SW 1271 (cell line): ENCODE measurements at regions not wholly inside any gene's neighbourhood (a gene's known extent, or its start where the extent isn't known, plus 50 kb on each side); places are given as distances from the start of the nearest gene placed in this dataset.
A peak's percentile ranks its signal among the peaks of the same experiment; 100 is the strongest.
"Not testable (repeated sequence)": the region's sequence is repeated elsewhere in the genome, so short reads cannot be mapped to it uniquely, and the experiment has no call there.

Experiments
- DNase-seq, 2 experiments: peaks; one replicate each; lab custom pipeline; 2025; lab: John Stamatoyannopoulos, UW

- DNase-seq, result peak; percentile 95 to 99
Measured at GRCh38 chr2:181790716-181791649, 100.5 kb upstream of the ITPRID2 start.

- no peak for DNase-seq
Measured at GRCh38 chr2:181792906-181793305, 98.6 kb upstream of the ITPRID2 start.

GRCh38 chr2:181798022-181798421, 93.5 kb upstream of the ITPRID2 start:
- no peak for DNase-seq

GRCh38 chr2:181802300-181802699, 89.2 kb upstream of the ITPRID2 start:
- DNase-seq, result not testable (repeated sequence)

GRCh38 chr2:181803903-181804799, 87.4 kb upstream of the ITPRID2 start:
- DNase-seq, result not testable (repeated sequence)

GRCh38 chr2:181805228-181806038, 86.1 kb upstream of the ITPRID2 start:
- no peak for DNase-seq

- DNase-seq, result no peak
Measured at GRCh38 chr2:181806039-181806392, 85.5 kb upstream of the ITPRID2 start.

GRCh38 chr2:181807526-181807925, 84.0 kb upstream of the ITPRID2 start:
- no peak for DNase-seq

GRCh38 chr2:181810823-181811695, 80.5 kb upstream of the ITPRID2 start:
- peak; percentile 85 to 98 for DNase-seq

GRCh38 chr2:181812106-181812743, 79.3 kb upstream of the ITPRID2 start:
- DNase-seq, result peak in 1 of 2 experiments; percentile 65

- DNase-seq, result no peak
Measured at GRCh38 chr2:181814057-181814491, 77.5 kb upstream of the ITPRID2 start.

GRCh38 chr2:181817509-181817908, 74.0 kb upstream of the ITPRID2 start:
- DNase-seq, result no peak

- no peak for DNase-seq
Measured at GRCh38 chr2:181818058-181818680, 73.4 kb upstream of the ITPRID2 start.

GRCh38 chr2:181818840-181819239, 72.7 kb upstream of the ITPRID2 start:
- no peak for DNase-seq

- DNase-seq, result no peak
Measured at GRCh38 chr2:181821049-181821448, 70.5 kb upstream of the ITPRID2 start.

- DNase-seq, result no peak
Measured at GRCh38 chr2:181822097-181822496, 69.4 kb upstream of the ITPRID2 start.

- no peak for DNase-seq
Measured at GRCh38 chr2:181823405-181823804, 68.1 kb upstream of the ITPRID2 start.

- DNase-seq, result no peak
Measured at GRCh38 chr2:181828122-181828705, 63.3 kb upstream of the ITPRID2 start.

GRCh38 chr2:181829230-181829629, 62.3 kb upstream of the ITPRID2 start:
- DNase-seq, result no peak
